ENCODE measurements at regions not wholly inside any gene's neighbourhood (a gene's known extent, or its start where the extent isn't known, plus 50 kb on each side); places are given as distances from the start of the nearest gene placed in this dataset.

DNA sequence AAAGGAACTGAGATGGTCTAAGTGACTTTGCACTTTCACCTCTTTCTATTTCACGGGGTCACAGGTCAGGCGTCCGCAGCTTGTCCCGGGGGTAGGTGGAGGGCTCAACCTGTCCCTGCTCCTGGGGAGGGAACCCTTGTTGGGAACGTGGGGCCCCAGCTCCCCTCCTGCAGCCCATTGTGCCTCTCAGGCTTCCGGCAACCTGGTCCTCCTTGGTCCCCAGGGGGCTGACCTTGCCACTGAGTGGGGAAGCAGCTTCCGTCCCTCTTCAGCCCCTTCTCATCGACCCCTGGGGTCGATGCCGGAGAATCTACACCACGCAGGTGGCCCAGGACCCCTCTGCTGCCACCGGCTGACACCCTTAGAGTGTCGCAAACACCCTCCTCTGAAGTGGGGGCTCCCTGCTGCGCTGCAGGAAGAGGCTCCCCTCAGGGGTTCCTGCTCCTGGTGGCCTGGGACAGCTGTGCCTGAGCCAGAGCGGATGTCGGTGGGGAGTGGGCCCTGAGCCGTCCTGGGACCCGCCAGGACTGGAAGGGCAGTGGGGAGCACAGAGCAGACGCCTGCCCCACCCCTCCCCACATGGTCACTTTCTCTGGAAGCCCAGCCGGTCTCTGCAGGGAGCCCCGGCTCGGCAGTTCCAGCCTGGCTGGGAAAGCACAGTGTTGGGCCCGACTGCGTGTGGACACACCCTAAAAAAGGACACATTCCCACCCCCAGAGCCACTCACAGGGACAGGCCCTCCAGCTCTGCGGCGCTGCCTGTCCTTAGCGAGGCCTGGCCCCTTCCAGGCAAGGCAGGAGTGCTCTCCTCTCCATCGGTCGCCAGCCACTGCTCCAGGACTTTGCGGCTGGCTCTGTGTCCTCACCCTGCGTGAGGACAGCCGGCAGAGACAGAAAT is 357.5 kb upstream of the SHH start:
- intact Hi-C loops (cut with DNase I; ENCODE audit: low total_unique reads) (no loop called here), in situ Hi-C loops (cut with MboI; ENCODE audit: low sequenced_read_pairs in 4 of 4) (no loop called here)
- ATAC-seq: no peak

DNA sequence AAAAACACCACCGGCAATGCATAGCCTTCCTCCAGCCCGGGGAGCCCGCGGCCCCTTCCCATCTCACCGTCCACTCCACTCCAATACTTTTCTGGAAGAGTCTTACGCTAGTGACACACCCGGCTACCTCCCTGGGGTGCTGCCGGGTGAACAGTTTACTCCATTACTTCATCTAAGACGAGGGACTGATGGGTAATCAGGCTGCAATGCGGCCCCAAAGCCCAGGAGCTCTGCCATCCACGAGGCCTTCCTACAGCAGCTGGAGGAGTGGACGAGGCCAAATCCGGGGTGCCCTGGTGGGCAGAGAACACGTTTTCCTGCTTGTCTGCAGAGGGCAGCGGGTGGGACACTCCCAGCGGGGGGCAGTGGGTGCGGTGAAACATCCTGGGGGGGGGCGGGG is 356.2 kb upstream of the SHH start:
- no peaks in the 10 kb centered on the region for H3K27me3 ChIP-seq
- no peaks in the 10 kb centered on the region for H3K4me1 ChIP-seq
- in situ Hi-C loops (cut with MboI; ENCODE audit: low sequenced_read_pairs in 4 of 4) (no loop called here), intact Hi-C loops (cut with DNase I; ENCODE audit: low total_unique reads) (no loop called here)
- H3K36me3 ChIP-seq: no peaks in the 10 kb centered on the region
- no peak overlapping the region for H3K27ac ChIP-seq
- no peaks in the 10 kb centered on the region for H3K9me3 ChIP-seq
- TF ChIP-seq, protein P1, sequence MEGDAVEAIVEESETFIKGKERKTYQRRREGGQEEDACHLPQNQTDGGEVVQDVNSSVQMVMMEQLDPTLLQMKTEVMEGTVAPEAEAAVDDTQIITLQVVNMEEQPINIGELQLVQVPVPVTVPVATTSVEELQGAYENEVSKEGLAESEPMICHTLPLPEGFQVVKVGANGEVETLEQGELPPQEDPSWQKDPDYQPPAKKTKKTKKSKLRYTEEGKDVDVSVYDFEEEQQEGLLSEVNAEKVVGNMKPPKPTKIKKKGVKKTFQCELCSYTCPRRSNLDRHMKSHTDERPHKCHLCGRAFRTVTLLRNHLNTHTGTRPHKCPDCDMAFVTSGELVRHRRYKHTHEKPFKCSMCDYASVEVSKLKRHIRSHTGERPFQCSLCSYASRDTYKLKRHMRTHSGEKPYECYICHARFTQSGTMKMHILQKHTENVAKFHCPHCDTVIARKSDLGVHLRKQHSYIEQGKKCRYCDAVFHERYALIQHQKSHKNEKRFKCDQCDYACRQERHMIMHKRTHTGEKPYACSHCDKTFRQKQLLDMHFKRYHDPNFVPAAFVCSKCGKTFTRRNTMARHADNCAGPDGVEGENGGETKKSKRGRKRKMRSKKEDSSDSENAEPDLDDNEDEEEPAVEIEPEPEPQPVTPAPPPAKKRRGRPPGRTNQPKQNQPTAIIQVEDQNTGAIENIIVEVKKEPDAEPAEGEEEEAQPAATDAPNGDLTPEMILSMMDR (IDR thresholded peaks at IDR 0.05 in 4 of 5, conservative IDR thresholded peaks at IDR 0.05 in 1 of 5): no peak
- no peak for TF ChIP-seq POLR2A (IDR thresholded peaks at IDR 0.05)
- H3K4me3 ChIP-seq: no peak overlapping the region
- no peak for DNase-seq
- no peak for ATAC-seq

More for the DNA sequence above, 357.5 kb upstream of the SHH start:
- Histone ChIP-seq H3K27me3 (no peaks in the 10 kb centered on the region), H3K36me3 (no peaks in the 10 kb centered on the region), H3K4me3 (no peak overlapping the region), H3K9me3 (no peaks in the 10 kb centered on the region), H3K4me1 (no peaks in the 10 kb centered on the region), H3K27ac (no peak overlapping the region)
- no peak for DNase-seq
- no peak for TF ChIP-seq POLR2A (IDR thresholded peaks at IDR 0.05)
- TF ChIP-seq, protein P1 (IDR thresholded peaks at IDR 0.05 in 4 of 5, conservative IDR thresholded peaks at IDR 0.05 in 1 of 5): no peak

DNA sequence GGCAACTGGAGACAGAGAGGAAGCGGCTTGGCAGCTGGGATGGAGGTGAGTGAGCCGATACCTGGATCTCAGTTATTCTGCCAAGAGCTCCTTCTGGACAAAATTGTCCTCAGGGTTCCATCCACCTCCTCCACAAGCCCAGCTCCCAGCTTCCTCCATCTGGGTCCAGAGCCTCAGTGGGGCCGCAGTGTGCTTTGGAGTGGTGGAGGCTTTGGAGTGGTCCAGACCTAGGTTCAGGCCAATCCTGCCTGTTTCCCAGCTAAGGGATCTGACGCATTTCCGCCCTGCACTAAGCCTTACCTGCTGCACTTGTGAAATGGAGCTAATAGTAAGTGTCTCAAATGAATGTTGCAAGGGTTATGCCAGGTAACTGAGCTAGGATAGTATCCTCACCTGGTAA is 355.7 kb upstream of the SHH start:
- Histone ChIP-seq H3K9me3 (no peaks in the 10 kb centered on the region), H3K4me3 (no peak overlapping the region), H3K4me1 (no peaks in the 10 kb centered on the region), H3K27ac (no peak overlapping the region), H3K27me3 (no peaks in the 10 kb centered on the region), H3K36me3 (no peaks in the 10 kb centered on the region)
- ATAC-seq: no peak
- intact Hi-C loops (cut with DNase I; ENCODE audit: low total_unique reads) (no loop called here), in situ Hi-C loops (cut with MboI; ENCODE audit: low sequenced_read_pairs in 4 of 4) (no loop called here)
- no peak for TF ChIP-seq POLR2A (IDR thresholded peaks at IDR 0.05)
- TF ChIP-seq, protein P1 (IDR thresholded peaks at IDR 0.05 in 4 of 5, conservative IDR thresholded peaks at IDR 0.05 in 1 of 5): no peak
- DNase-seq: no peak

DNA sequence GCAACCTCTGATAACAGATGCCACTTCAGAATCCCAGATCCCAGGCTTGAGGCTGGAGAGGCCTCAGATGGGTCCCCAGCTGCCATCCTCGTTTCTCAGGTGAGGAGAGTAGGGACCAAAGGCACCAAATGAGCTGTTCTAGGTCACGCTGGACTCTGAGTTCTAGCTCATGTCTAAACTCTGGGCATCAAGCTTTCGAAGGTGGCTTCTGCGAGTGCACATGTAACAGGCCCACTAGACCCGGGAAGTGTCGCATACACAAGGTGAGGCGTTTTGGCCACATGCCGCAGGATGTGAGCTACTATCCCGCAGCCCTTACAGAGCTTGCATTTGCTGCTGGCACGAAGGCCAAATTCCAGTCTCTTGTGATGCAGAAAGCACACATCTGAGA is 355.1 kb upstream of the SHH start:
- intact Hi-C loops (cut with DNase I; ENCODE audit: low total_unique reads): no loop called here
- H3K4me1 ChIP-seq: no peaks in the 10 kb centered on the region
- no peaks in the 10 kb centered on the region for H3K36me3 ChIP-seq
- no peak for ATAC-seq
- TF ChIP-seq, protein P1 (IDR thresholded peaks at IDR 0.05 in 4 of 5, conservative IDR thresholded peaks at IDR 0.05 in 1 of 5): no peak
- TF ChIP-seq POLR2A (IDR thresholded peaks at IDR 0.05): no peak
- H3K27ac ChIP-seq: no peak overlapping the region
- no peaks in the 10 kb centered on the region for H3K27me3 ChIP-seq
- H3K9me3 ChIP-seq: no peaks in the 10 kb centered on the region
- in situ Hi-C loops (cut with MboI; ENCODE audit: low sequenced_read_pairs in 4 of 4): no loop called here
- no peak overlapping the region for H3K4me3 ChIP-seq
- no peak for DNase-seq

Measured in gastrocnemius medialis (tissue), 4 donors.